NCI-H1694 treated with DMSO at 0.1 percent for 48 hours (cell line): ENCODE measurements at regions not wholly inside any gene's neighbourhood (a gene's known extent, or its start where the extent isn't known, plus 50 kb on each side); places are given as distances from the start of the nearest gene placed in this dataset.
A peak's percentile ranks its signal among the peaks of the same experiment; 100 is the strongest.
"Not testable (repeated sequence)": the region's sequence is repeated elsewhere in the genome, so short reads cannot be mapped to it uniquely, and the experiment has no call there.

Experiments used
- DNase-seq: peaks from one replicate; lab custom pipeline; 2025; lab: John Stamatoyannopoulos, UW

- no peak for DNase-seq
Observed at GRCh38 chr3:89533275-89533674, 425.9 kb downstream of the EPHA3 start.

GRCh38 chr3:89554587-89554986 is 447.2 kb downstream of the EPHA3 start:
- DNase-seq, result not testable (repeated sequence)

GRCh38 chr3:89558711-89559110 is 451.3 kb downstream of the EPHA3 start:
- DNase-seq, result no peak

- no peak for DNase-seq
Observed at GRCh38 chr3:89560568-89560967, 453.1 kb downstream of the EPHA3 start.

GRCh38 chr3:89562373-89562772 is 455.0 kb downstream of the EPHA3 start:
- no peak for DNase-seq

- no peak for DNase-seq
Observed at GRCh38 chr3:89565098-89565497, 457.7 kb downstream of the EPHA3 start.

GRCh38 chr3:89570465-89570864 is 463.0 kb downstream of the EPHA3 start:
- DNase-seq, result no peak

- no peak for DNase-seq
Observed at GRCh38 chr3:89571298-89571697, 463.9 kb downstream of the EPHA3 start.

GRCh38 chr3:89571707-89572106 is 464.3 kb downstream of the EPHA3 start:
- DNase-seq, result peak; percentile 29

- DNase-seq, result no peak
Observed at GRCh38 chr3:89572261-89572660, 464.8 kb downstream of the EPHA3 start.

- DNase-seq, result no peak
Observed at GRCh38 chr3:89576417-89576816, 469.0 kb downstream of the EPHA3 start.

- DNase-seq, result no peak
Observed at GRCh38 chr3:89577637-89578530, 470.5 kb downstream of the EPHA3 start.

GRCh38 chr3:89580859-89581258 is 473.4 kb downstream of the EPHA3 start:
- no peak for DNase-seq

GRCh38 chr3:89584398-89584797 is 477.0 kb downstream of the EPHA3 start:
- no peak for DNase-seq

GRCh38 chr3:89586256-89586655 is 478.8 kb downstream of the EPHA3 start:
- DNase-seq, result no peak

- DNase-seq, result no peak
Observed at GRCh38 chr3:89586676-89587075, 479.3 kb downstream of the EPHA3 start.

GRCh38 chr3:89606151-89606550 is 498.7 kb downstream of the EPHA3 start:
- DNase-seq, result no peak

- no peak for DNase-seq
Observed at GRCh38 chr3:89612027-89612426, 504.6 kb downstream of the EPHA3 start.

- DNase-seq, result no peak
Observed at GRCh38 chr3:89613241-89613640, 505.8 kb downstream of the EPHA3 start.

- DNase-seq, result no peak
Observed at GRCh38 chr3:89617706-89618105, 510.3 kb downstream of the EPHA3 start.

GRCh38 chr3:89619263-89619662 is 511.8 kb downstream of the EPHA3 start:
- no peak for DNase-seq

- no peak for DNase-seq
Observed at GRCh38 chr3:89622063-89622700, 514.8 kb downstream of the EPHA3 start.

- no peak for DNase-seq
Observed at GRCh38 chr3:89624494-89624893, 517.1 kb downstream of the EPHA3 start.
